ENCODE measurements at regions not wholly inside any gene's neighbourhood (a gene's known extent, or its start where the extent isn't known, plus 50 kb on each side); places are given as distances from the start of the nearest gene placed in this dataset.
A peak's percentile ranks its signal among the peaks of the same experiment; 100 is the strongest.
"Not testable (repeated sequence)": the region's sequence is repeated elsewhere in the genome, so short reads cannot be mapped to it uniquely, and the experiment has no call there.

DNA sequence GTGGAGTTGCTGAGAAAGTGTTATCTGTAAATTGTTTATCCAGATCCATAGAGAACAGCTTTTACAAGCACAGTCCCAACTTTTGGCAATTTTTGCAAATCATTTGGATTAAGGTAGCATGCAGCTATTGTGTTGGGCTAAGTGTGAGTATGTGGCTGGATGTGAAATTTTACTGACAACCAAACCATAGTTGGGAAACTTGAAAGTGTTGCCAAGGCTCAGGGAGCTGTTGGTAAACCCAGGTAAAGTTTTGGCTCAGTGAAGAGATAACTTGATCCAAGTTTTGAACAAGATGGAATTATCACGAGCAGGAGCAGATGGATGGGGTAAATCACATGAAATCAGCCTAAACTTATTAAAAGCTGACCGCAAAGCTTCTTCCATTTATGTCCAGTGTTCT lies 90.0 kb upstream of the HES1 start:
- no peak for DNase-seq (ENCODE audit: low spot score)

DNA sequence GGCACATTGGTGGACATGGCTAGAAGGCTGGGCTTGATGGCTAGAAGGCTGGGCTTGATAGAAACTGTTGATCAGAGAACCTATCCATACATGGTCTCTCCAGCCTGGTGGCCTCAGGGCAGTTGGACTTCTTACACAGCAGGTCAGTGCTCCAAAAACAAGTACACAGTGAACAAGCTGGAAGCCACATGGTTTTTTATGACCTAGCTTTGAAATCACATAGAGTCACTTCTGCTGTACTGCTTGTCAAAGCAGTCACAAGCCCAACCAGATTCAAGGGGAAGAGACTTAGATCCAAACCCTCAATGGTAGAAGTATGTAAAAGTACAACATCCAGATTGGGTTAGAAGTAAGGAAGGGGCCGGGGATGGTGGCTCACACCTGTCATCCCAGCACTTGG lies 89.4 kb upstream of the HES1 start:
- DNase-seq (ENCODE audit: low spot score): no peak

DNA sequence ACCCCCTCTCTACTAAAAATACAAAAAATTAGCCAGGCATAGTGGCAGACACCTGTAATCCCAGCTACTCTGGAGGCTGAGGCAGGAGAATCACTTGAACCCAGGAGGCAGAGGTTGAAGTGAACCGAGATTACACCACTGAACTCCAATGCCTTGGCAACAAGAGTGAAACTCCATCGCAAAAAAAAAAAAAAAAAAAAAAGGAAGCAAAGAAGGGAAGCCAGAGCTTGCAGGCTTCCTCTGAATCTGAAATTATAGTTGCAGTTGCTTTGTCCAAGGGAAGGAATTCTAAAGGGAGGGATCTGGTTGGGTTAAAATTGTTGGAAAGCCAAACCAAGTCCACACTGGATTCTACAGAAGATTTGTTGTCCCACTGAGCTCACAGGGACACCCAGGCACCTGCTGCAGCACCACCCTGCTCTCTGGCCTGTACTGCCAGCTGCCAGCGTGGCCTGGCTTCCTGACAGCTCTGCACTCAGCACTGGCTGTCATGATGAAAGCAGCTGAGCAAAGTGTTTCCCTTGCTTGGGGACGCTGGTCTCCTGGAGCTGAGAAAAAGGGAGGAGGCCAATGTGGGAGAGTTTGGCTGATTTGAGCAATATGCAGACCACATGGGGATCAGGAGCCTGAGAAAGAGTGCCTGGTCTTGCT lies 88.8 kb upstream of the HES1 start:
- DNase-seq (ENCODE audit: low spot score): peak; percentile 88

DNA sequence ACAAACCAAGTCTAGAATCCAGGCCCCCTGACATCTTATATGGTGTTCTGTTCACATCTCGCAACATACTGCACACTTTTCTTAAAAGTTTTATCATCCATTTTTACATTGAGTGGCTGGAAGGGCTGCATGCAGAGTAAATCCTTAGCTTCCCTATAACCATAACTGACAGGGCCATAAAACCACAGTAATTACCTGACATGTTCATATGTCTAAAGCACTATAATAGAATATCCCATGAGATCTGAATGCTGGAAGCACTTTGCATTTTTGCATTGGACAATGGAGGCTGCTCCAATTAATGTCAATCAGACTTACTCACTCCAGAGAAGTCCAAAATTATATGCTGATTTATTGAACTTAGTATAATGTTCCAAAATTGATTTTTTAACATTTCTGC lies 86.6 kb upstream of the HES1 start:
- DNase-seq (ENCODE audit: low spot score): no peak

DNA sequence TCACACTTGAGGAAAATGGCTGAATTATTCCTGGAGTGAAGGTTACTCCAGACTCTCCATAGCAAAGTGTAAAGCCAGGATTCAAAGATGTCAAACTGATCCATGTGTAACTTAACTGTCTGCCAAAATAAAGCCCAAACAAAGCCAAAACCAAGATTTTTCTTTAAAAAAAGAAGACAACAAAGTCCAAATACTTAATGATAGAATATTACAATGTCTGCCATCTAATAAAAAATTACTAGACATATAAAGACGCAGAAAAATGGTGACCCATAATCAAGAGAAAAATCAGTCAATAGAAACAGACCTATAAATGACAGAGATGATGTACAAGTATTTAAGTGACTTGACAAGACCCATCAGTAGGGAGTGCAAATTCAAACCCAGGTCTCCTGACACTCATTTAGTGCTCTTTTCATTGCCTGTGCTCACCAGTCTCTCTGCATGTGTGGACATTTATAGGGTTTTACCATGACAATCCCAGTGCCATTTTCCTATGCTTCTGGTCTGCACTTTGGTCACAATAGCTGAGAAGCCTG lies 85.1 kb upstream of the HES1 start:
- no peak for DNase-seq (ENCODE audit: low spot score)

DNA sequence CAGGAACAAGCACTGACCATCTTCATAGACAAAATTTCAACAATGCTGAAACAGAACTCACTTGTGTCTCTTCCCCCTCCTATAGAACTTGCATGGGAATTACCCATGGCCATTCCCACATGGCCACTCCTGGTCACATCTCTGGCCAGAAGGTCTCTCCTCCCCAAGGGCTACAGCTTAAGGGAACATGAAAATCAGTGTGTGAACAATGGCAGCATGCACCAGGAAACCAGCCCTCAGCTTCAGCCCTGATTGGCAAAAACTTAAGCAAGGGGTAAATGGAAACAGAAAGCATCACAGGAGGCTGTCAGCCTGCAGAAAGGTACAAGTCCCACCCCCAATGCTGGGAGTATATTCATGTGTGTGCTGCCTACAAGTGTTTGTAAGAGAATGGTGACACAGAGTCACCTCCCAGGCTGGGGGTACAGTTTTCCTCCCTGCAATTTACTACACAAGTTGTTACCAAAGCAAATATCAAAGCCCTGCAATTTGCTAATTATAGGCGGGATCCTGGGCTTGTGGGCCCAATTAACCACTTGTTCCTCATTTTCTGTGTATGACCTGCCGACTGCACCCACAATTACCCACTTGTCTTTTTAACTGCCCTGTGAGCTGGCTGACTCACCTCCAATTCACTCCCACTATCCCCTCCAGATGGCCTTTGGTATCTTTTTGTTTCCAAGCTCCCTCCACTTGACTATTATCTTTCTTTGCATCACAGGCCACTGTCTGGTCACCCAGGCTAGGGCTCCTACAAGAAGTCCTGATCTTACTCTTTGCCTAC lies 84.4 kb upstream of the HES1 start:
- no peak for DNase-seq (ENCODE audit: low spot score)

DNA sequence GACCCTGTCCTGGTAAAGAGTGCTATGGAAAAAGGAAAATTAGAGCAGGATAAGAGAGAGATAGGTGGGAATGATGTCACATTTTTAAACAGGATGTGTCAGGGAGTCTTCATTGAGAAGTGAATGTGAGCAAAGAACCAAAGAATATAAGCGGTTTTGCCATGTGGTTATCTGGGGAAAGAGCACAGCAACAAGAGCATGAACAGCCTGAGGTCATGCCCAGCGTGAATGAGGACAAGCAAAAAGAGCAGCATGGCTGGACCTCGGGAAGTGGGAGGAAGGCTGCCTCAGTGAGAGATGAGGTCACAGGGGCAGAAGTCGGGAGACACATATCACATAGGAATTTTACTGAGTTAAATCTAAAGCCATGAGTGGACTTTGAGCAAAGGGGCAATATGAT lies 82.8 kb upstream of the HES1 start:
- DNase-seq (ENCODE audit: low spot score): no peak

DNA sequence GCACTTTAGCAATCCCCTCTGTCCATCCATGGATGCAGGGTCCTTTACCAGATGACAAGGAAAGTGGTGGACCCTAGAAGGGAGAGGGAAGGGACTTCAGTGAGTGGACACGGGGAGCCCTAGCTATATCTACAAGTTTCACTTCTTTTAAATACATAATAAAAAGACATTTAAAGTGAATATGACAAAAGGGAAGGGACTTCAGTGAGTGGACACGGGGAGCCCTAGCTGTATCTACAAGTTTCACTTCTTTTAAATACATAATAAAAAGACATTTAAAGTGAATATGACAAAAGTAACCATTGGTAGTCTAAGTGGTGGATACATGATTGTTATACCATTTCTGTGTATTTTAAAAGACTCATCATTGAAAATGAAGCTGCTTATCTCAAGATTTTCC lies 81.9 kb upstream of the HES1 start:
- no peak for DNase-seq (ENCODE audit: low spot score)

DNA sequence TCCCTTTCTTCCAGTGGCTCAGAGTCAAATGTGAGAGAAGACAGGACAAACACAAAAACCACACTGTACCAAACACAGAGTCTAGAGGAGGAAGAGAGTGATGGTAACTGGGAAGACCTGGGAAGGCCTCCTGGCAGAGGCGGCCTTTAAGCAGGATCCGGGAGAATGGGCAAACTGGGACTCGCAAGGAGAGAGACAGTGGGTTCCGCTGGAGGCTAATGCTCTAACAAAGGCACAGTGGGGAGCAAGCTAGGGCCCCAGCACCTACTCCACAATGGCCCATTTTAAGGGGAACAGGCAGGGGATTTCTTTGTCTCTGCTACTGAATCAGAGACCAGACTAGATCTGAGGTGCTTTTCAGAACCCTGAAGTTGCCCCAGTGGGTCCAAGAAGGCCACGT lies 81.4 kb upstream of the HES1 start:
- no peak for DNase-seq (ENCODE audit: low spot score)

DNA sequence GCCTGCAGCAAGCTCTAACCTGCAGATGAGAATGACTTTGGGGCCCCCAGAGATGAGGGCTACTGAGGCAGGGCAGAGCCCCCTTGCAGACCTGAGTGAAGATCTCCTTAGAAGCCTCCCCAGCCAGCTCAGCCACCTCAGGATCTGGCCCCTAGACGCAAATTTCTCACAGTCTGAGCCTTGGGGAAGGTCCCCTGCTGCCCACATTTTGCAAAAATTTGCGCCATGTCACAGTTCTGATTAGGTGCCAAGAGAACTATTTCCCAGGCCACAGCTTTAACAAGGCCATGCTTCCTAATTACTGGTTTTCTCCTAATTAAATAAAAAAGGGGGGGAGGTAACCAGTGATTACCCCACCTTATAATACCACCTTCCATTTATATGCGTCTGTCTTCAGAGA lies 81.0 kb upstream of the HES1 start:
- DNase-seq (ENCODE audit: low spot score): no peak

DNA sequence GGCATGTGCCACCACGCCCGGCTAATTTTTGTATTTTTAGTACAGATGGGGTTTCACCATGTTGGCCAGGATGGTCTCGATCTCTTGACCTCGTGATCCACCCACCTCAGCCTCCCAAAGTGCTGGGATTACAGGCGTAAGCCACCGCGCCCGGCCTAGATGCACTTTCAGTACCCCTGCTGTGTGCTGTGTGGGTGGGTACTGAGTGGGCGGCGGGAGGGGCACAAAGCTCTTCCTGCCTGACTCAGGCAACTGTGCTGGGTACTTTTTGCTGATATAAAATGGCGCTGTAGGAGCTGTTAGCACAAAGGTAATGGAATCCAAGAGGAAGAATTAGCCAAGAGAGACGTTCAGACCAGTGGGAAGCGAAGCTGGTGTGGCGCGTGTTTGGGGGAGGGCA lies 79.6 kb upstream of the HES1 start:
- not testable (repeated sequence) for DNase-seq (ENCODE audit: low spot score)

DNA sequence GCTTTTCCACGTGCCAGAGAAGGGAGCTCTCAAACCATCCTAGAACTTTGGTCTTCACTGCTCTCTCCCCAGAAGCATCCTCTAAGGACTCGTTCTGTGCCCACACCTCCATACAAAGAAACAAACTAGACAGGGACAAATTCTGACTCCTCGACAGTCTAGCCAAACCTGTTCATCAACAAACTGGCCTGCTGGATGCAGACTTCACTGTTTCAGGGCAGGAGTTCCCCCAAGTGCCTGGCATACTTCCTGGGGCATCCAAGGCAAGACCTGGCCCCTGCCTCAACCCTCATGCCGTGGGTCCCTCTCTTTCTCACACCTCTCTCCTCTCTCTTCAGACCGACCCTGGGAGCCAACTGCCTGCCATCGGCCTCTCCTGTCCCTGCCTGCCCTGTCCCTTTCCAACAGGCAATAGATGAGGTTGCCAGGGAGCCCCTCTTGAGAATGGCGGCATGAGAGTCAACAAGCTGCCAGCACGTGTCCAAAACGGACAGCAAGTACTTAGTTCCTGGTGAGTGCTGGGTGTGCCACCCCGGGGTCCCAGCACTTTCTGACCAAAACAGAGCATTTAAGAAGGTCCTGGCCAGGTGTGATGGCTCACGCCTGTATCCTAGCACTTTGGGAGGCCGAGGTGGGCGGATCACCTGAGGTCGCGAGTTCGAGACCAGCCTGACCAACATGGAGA lies 79.1 kb upstream of the HES1 start:
- DNase-seq (ENCODE audit: low spot score): no peak

DNA sequence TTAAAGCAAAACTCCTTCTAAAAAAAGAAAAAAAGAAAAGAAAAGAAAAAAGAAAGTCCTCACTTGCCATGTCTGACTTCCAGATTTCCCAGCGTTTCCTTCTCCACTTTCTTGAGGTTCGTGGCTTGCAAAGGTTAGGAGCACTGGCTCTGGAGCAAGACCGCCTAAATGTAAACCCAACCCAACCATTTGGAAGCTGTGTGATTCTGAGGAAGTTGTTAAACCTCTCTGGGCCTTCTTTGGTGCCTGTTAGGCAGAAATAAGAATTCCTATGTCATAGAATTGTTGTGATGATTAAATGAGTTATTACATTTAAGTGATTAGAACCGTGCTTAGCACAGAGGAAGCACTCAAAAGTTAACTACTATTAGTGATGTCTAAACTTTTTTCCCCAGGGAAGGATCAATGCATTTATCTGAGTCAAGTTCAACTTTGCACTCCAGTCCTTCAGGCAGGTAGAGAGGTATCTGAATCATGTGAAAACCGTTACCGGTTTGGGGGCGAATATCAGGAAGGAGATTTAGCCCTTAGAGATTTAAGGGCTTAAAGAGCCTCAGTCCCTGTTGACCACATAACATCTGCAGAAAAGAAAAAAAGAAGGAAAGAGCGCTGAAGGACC lies 78.3 kb upstream of the HES1 start:
- no peak for DNase-seq (ENCODE audit: low spot score)

DNA sequence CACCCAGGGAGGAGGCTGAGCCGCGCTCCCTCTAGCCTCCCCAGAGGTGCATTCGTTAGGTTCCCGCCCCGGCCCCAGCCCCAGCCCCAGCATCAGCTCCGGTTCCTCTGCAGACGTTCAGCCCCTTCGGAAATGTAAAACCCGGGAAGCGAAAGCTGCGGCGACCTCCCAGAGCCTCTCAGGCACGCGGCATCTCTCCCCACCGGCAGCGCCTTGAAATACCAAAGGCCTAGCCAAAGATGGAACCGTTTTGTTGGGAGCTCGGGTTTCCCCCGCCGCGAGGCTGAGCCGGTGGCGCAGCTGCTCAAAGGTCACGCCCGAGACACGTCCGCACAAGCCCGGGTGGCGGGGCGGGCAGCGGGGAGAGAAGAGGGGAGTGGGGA lies 77.8 kb upstream of the HES1 start:
- peak; percentile 30 for DNase-seq (ENCODE audit: low spot score)

DNA sequence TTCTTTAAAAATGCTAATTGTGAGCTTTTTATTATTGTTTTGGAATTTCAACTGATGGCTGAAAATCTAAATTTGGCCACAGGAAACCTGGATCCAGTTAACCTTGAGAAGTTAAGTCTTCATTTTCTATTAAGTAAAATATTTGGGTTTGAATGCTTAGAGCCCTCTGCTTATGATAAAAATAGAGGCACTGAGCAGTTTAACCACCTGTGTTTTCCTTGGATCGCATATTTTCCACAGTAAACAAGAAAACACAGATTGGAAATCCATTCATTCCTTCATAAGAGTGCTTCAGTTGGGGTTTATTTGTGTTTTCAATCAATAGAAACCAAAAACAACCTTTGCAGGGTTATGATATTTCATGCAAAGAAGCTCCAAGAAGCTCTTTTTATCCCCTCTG lies 77.2 kb upstream of the HES1 start:
- no peak for DNase-seq (ENCODE audit: low spot score)

DNA sequence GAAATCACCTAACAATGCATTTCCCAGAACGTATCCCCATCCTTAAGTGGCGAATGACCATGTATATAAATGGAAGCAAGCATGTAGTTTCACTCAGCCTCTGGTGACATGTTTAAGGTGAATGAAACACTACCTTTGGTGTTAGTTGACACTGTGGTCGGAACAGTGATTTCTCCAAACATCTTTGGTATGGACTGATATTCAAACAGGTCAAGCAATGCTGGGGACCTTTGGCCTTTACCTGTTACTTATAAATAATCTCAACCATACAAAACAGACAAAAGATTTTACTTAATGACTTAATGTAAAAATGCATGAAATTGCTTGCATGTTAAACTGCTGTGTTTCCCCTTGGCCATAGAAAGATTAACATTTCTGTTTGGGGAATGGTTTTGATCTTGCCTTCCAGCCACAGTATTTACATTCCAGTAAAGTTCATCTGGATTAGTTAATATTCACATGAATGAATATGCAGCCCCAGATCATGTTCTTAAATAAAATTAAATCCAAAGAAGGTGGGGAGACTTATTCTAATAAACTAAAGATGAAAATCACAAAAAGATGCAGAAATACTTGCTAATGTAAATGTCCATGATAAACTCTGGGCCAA lies 74.4 kb upstream of the HES1 start:
- DNase-seq (ENCODE audit: low spot score): no peak

DNA sequence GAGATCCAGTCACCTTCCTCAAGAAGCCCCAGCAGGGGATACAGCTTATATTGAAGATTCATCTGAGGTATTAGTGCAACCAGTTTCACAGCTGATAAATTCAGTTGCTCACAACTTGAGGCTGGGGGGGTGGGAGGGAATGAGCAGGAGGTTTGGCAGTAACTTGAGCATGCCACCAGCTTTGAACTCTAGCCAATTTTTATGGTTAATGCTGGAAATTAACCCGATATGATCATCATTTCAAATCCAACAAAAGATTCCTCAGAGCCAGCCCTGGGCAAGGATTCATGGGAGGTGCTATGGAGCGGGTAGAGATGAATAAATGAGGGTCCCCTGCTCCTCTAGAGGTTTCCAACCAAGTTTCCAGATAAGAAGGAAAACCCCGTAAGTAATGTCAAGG lies 73.1 kb upstream of the HES1 start:
- DNase-seq (ENCODE audit: low spot score): no peak

DNA sequence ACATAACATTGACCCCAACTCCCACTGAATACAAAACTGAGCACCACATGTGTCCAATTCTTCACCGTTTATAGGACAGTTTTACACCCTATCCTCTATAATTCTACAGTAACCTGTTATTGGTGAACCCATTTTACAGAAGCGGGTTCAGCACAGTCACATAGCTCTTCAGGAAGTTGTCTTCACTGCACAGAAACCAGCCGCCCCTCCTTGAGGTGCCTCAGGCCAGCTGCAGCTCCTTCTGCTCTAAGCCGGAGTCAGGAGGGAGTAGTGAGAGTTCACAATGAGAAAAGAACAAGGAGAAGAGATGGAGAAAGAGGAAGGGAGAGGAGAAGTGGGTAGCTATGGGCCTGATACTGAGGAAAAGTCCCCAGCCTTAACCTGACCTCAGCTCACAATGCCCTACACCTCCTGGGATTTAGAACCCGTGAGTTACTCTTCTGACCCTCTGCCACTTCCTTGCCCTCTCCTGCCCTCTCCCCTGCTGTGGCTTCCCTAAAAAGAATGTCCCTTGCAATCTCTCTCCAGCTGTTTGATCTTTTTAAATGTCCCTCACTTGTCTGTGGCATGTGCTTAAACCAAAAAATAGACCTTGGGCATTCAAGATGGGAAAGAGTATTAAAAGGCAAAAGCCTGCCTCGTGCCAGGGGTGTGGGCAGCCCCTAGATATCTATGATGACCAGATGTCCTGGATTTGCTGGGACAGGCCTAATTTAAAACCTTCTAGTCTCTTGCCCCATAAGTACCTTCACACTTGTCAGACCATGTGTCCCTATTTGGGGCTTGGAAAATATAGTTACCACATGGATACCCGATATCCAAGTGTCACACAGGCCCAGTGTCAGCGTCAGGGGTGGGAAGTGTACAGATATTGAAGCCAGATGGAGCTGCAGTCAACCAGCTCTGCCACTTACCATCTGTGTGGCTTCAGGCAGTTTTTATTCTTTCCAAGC lies 71.3 kb upstream of the HES1 start:
- DNase-seq (ENCODE audit: low spot score): no peak

DNA sequence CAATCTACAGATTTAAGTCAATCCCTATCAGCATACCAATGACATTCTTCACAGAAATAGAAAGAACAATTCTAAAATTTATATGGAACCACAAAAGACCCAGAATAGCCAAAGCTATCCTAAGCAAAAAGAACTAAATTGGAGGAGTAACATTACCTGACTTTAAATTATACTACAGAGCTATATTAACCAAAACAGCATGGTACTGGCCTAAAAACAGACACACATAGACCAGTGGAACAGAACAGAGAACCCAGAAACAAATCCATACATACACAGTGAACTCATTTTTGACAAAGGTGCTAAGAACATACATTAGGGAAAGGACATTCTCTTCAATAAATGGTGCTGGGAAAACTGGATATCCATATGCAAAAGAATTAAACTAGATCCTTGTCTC lies 68.6 kb upstream of the HES1 start:
- DNase-seq (ENCODE audit: low spot score): not testable (repeated sequence)

DNA sequence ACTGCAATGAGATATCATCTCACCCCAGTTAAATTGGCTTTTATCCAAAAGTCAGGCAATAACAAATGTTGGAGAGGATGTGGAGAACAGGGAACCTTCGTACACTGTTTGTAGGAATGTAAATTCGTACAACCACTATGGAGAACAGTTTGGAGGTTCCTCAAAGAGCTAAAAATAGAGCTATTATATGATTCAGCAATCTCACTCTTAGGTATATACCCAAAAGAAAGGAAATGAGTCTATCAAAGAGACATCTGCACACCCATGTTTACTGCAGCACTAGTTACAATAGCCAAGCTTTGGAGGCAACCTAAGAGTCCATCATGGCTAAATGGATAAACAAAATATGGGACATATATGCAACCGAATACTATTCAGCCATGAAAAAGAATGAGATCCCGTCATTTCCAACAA lies 68.0 kb upstream of the HES1 start:
- no peak for DNase-seq (ENCODE audit: low spot score)
